ENCODE measurements at regions not wholly inside any gene's neighbourhood (a gene's known extent, or its start where the extent isn't known, plus 50 kb on each side); places are given as distances from the start of the nearest gene placed in this dataset.

- no peak for ATAC-seq
Measured at GRCh38 chr20:62527781-62528180, 52.0 kb upstream of the GATA5 start.

- ATAC-seq, result no peak
Measured at GRCh38 chr20:62528983-62529891, 53.4 kb upstream of the GATA5 start.

- ATAC-seq, result no peak
Measured at GRCh38 chr20:62529896-62530642, 54.3 kb upstream of the GATA5 start.

- no peak for ATAC-seq
Measured at GRCh38 chr20:62530643-62531032, 54.8 kb upstream of the GATA5 start.

GRCh38 chr20:62531046-62531838 lies 55.4 kb upstream of the GATA5 start:
- no peak for ATAC-seq

GRCh38 chr20:62532921-62533320 lies 57.1 kb upstream of the GATA5 start:
- ATAC-seq, result no peak

GRCh38 chr20:62533591-62534495 lies 58.0 kb upstream of the GATA5 start:
- no peak for ATAC-seq

GRCh38 chr20:62534526-62535221 lies 58.9 kb upstream of the GATA5 start:
- ATAC-seq, result no peak

GRCh38 chr20:62535282-62535811 lies 59.6 kb upstream of the GATA5 start:
- ATAC-seq, result no peak

- no peak for ATAC-seq
Measured at GRCh38 chr20:62535964-62536363, 60.2 kb upstream of the GATA5 start.

- no peak for ATAC-seq
Measured at GRCh38 chr20:62536871-62537401, 61.1 kb upstream of the GATA5 start.

- no peak for ATAC-seq
Measured at GRCh38 chr20:62537649-62538292, 62.0 kb upstream of the GATA5 start.

GRCh38 chr20:62539198-62540045 lies 63.6 kb upstream of the GATA5 start:
- ATAC-seq, result no peak

- ATAC-seq, result no peak
Measured at GRCh38 chr20:62540504-62540903, 64.7 kb upstream of the GATA5 start.

- ATAC-seq, result no peak
Measured at GRCh38 chr20:62542862-62543261, 67.1 kb upstream of the GATA5 start.

GRCh38 chr20:62543470-62544302 lies 67.9 kb upstream of the GATA5 start:
- ATAC-seq, result no peak

GRCh38 chr20:62544505-62545055 lies 68.8 kb upstream of the GATA5 start:
- no peak for ATAC-seq

GRCh38 chr20:62545271-62545670 lies 69.5 kb upstream of the GATA5 start:
- no peak for ATAC-seq
